Hematopoietic multipotent progenitor cell treated with erythropoietin and hydrocortisone succinate and interleukin-3 and kit ligand, for 6 days (in vitro differentiated cells): ENCODE measurements at regions not wholly inside any gene's neighbourhood (a gene's known extent, or its start where the extent isn't known, plus 50 kb on each side); places are given as distances from the start of the nearest gene placed in this dataset.

ENCODE experiments used
- DNase-seq: peaks from one replicate; pipeline ENCODE4 v3.0.0-alpha.2; 2015

DNA sequence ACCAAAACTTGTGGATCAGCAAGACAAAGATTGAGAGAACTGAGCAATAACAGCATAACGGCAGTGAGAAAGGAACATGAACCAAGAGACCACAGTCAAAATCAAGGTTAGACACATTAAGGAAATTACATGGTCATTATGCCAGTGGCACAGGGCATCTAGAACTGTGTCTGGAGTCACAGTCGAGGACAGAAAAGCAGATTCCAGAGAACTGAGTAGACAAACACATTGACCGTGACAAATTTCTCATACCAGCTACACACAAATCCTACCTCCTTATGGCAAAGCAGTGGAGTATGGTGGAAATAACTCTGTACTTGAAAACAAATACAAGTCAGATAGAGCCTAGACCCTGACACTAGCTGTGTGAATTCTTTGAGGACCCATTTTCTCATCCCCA, 367.3 kb downstream of the DUSP6 start:
- DNase-seq: no peak

DNA sequence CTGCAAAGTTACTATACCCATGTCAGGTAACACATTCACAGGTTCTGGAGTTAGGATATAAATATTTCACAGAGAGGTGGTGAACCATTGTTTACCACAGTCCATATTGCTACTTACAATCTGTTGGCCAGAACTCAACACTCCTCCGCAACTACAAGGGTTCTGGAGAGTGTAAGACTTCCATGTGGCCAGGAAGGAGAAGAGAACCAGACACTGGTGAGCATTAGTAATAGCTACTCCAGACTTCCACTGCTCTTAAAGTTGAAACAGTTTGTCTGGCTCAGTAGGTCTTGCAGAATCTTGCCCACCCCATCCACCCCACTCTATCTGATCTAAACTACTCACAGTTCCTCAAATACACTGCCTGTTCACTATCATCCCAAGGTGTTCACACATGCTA, 369.6 kb downstream of the DUSP6 start:
- no peak for DNase-seq

DNA sequence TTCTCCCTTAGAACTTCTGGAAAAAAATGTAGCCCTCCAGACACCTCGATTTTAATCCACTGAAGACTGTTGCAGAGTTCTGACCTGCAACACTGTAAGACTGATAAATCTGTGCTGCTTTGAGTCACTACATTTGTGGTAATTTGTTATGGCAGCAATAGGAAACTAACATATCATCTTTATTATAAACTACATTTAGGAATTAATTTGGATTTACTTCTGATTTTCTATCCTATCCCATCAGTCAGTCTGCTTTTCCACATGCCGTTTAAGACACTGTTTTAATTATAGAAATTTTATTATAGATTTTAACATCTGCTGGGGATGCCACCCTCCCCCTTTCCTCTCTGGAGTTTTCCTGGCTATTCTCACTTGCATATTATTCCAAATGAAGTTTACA, 375.2 kb downstream of the DUSP6 start:
- DNase-seq: no peak

DNA sequence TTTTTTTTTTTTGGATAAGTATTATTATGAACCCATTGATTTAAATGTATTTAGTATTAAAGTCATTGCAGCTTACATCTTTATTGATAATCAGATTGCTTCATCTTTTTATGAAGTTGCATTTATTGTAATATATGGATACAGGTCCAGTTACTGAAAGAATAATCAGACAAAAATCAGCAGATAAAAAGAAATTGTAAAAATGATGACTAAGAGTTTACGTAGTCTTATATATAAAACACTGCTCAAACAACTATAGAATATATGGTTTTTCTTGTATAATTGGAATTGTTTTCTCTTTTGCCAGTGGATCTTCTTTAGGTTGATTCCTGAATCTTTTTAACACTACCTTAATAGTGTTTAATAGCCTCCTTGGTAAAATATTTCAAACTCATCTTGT, 378.3 kb downstream of the DUSP6 start:
- no peak for DNase-seq

DNA sequence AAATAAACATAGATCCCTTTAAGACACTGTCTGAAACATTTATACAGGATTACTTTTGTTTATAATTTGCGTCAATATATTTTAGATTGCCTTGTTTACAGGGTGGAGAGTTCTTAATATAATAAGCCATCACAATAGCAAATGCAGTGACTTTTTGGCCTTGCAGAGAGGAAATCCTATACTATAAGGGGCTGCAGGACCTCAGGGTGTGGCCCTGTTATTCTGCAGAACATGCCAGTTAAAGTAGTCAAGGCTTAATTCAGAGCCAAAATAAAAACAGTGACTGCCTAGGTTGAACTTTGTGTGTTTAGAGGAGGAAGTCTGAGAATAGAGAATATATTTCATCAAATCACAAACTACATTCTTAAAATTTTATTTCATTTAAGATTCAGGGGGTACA, 381.6 kb downstream of the DUSP6 start:
- no peak for DNase-seq

DNA sequence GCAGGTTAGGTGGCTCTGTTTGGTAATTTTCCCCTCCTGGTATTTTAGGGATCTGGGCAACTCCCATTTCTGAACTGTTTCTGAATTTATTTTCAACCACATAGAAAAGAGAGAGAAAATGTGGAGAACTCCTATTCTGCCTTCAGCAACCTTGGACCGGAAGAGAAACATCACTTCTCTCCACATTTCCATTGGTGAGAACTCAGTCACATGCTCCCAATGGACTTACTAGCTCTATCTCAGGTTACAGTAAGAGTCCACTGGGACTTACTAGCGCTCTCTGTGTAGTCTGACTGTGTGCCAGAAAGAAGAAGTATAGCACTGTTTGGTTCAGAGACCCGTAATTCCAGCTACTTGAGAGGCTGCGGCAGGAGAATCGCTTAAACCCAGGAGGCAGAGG, 383.2 kb downstream of the DUSP6 start:
- no peak for DNase-seq

DNA sequence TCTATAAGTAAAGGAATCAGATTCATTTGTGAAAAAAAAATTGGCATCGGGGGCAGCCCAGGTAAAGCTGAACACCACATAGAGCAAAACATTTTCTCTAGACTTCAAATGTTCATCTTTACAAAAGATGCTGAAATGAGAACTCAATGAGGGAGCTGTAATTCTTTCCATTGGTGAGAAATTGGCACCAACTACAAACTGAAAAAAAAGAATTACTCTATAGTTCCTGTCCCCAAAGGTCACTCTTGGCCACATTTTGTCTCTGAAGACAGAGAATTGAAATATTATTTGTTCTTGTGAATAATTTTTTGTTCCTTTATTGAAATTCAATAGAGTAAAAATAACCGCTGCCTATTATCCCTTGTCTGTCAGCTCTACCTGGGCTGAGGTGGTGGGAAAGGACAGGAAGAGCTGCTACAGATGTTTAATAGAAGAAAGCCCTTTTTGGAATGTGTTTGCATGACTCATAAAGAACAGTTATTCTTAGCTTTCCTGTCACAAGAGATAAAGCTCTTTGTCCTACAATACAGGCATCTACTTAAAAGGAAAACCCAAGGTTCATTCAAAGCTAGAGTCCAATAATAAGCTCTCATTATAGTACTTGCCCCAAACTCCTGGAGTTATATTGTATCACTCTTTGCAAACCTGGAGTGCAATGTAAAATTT, 380.1 kb upstream of the KITLG start:
- peak; percentile 2 for DNase-seq

DNA sequence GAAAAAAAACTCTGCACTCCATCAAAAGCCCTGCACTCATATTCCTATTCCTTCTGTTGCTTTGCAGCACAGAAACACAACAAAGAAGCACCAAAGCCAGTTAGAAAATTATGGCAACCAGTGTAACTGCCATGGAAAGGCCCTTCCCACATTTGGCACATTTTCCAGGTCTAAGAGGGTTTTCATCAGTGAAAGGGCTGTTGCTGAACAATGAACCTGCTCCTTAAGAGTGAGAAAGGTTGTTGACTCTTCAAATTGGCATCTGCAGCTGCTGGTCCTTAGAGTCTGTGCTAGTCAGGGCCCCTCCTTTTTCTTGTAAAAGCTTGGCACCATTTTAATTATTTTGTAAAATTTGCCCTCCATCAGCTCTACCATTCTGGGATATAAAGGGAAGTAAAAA, 378.7 kb upstream of the KITLG start:
- DNase-seq: no peak

DNA sequence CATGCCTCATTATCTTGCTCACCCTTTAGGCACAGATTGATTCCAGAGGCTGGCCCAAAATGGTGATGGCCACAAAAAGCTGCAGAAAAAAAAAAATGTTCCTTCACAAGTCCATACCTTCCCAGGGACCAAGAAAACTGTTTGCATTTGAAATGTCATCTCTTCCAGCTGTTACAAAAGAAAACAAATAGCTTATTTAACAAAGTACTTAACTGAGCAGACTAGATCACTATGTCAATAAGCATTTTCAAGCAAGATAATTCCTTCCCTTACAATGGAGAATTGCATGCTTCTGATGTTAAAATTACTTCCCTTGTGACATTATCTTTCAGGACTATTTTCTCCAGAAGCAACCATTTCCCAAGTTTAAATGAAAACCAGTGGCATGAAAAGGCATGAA, 377.9 kb upstream of the KITLG start:
- no peak for DNase-seq

DNA sequence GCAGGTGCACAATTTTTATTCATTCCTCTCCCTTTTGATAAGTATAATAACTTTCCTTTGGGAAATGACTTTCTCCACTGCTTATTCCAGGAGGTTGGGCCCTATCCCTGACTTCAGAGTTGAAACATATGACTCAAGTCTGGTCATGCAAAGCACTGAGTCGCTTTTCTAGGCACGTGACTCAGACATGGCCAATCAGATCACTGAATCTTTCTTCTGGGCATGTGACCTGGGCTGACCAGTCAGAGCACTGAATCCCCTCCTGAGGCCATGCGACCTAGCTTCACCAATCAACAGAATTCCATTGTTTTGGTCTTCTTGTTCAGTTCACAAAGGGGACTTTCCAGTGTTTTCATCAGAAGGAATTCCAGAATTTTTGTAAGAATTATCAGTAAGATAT, 377.1 kb upstream of the KITLG start:
- DNase-seq: no peak

DNA sequence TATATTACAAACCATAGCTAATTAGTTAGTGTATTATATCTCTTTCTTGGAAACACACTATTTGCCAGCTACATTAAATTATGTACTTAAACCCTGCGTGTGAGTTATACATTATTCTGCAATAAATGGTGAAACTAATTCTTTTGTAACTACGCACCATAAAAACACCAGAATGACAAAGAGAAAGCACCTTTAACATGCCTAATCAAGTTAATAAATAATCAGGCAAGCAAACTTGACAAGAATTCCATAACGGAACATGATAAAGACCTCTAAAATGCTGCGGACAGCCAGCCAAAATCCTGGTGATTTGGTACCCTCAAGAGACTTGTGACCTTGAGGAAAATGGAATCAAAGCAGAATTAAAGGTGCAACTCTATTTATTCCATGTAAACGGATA, 375.3 kb upstream of the KITLG start:
- no peak for DNase-seq

DNA sequence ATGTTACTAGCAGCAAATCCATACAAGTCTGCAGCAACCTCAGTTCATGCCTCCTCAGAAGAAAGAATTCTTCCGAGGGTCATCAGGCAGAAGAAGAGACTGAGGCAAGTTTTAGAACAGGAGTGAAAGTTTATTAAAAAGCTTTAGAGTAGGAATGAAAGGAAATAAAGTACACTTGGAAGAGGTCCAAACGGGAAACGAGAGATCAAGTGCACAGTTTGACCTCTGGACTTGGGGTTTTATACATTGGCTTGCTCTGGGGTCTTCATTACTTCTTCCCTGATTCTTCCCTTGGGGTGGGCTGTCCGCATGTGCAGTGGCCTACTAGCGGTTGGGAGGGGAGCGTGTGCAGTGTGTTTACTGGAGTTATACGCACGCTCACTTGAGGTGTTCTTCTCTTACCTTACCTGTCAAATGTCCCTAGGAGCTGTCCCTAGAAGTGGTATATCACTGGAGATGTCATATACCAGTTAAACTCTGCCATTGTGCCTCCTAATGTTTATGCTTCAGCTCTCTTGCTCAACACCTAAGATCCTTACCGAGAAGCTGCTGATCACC, 372.8 kb upstream of the KITLG start:
- DNase-seq: no peak

DNA sequence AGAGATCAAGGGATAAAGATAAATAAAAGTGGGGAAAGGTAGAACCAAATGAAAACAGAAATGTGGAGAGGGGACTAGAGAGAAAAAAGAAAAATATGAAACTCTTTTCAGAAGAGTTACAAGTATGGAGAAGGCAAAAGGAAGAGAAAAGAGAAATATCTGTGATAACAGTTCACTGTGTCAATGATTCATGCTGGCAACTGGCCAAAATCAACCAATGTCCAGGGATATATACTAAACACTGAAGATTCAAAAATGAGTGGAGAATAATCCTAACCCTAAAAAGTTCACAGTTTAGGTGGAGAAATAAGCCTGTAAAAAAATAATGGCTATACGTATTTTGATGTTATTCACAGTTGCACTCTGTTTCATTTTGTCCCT, 372.3 kb upstream of the KITLG start:
- DNase-seq: no peak

DNA sequence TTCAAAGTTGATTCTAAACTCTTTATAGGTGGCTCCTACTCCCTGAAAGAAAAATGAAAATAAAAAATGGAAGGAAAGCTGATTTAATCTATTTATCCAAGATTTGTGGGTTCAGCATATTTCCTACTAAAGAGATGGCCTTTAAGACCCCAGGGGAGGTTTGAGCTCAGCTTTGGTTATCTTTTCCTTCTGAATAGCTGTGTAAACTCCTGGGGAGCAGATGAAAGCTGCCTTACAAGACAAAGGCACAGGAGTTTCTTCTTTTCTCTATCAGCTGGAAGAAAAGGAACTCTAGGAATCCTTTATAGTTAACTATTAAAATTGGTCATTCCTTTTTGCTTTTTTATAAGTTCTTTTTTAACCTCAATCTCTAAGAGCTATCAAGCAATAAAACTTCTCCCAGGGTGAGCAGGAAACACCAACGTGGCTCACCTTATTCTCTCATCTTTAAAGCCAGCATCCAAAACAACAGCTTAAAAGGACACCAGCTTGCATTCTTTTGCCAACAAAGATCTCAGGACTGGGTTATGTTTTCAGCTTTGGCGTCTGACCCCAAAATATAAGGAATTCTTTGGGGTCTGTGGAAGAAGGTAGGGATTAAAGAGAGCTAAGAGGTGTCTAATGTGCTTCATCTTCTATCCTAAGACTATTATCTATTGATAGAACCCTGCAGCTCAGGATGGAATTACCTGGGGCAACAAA, 371.7 kb upstream of the KITLG start:
- no peak for DNase-seq

DNA sequence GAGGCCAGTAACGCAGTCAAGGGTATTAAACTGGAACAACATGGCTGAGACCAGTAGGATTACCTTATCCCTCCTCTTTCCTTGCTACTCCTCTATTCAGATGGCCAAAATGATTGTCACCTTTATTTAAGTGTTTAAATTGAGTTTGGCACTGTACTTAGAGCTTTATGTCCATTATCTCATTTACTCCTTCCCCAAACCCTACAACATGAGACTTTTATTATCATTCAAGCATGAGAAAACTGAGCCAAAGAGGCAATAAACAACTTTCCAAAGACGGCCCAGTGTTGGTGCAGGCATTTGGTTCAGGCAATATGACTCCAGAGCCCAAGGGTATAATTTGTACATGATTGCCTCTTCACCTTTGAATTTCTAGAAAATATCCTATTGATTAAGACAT, 370.9 kb upstream of the KITLG start:
- no peak for DNase-seq

DNA sequence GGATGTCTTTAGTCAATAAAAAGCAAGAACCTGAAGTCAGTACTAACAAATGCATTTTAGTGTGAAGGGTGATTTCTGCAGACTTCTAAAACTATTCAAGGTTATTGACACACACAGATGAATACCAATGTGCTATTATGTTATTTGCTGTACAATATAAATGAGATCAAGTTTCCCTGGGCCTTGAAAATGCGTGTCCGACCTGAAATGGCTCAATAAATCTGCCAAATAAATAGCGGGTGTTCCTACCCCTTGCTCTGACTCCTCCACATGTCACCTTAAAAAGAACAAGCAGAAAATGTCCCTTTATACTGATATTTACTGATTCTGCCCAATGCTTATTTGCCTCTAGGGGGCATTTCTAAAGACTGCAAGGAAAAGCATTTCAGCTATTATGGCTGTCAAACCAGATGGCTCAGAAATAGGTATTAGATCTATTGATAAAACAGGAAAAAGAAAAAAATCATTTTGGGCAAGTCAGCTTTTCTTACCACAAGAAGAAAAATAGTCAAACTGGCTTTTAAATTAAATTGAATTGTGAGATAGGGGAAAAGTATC, 367.3 kb upstream of the KITLG start:
- DNase-seq: peak; percentile 2

DNA sequence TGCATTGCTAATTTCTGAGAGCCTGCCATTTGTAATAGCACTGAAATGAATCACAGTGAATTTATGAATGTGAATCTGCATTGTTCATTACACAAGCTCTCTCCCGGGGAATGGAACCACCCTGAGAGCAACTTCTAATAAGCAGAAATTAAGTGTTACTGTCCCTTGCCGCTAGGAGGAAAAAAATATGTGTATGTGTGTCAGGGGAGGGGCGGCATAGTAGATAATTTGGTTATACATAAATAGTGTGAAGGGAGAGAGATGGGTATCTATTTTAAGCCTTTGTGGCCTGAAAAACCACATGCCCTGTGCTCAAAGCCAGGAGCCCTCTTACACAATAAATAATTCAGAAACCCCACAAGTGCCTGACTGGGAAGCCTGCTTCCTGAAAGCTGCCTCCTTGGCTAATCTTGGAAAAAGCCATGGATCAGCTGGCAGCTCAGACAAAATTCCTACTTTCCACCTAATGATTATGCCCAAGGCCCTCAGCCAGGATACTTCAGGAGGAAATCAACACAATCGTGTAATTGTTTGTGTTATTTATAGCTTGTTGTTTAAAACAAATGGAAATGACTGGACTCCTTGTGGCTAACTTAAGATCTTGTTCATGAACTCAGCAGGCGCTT, 366.2 kb upstream of the KITLG start:
- peak; percentile 57 for DNase-seq

DNA sequence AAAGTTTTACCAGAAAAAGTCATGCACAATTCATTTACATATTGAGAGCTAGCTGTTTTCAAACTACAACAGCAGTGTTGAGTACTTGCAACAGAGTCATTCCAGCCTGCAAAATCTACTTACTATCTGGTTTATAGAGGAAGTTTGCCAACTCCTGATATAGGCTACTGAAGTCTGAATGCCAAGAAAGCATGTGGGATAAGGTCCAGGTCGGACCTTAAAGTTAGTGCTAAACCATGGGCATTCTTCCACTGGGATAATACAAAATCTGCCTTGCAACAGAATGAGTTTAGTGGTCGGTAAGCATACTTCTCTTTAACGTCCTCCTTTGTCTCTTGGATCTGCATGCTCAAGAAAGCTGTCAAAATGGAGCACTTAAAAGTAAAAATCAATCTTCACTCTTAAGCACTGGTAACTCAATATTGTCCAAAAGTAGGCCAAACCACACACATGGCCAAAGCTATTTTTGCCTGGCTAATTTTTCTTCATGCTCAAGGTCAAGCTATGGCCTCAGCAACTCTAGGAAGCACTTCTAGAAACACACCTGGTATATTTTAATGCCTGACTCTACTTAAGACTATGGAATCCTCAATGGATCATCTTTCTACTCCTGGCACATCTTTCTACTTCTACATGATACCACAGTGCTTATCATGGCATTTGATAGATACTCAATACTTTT, 364.9 kb upstream of the KITLG start:
- no peak for DNase-seq

DNA sequence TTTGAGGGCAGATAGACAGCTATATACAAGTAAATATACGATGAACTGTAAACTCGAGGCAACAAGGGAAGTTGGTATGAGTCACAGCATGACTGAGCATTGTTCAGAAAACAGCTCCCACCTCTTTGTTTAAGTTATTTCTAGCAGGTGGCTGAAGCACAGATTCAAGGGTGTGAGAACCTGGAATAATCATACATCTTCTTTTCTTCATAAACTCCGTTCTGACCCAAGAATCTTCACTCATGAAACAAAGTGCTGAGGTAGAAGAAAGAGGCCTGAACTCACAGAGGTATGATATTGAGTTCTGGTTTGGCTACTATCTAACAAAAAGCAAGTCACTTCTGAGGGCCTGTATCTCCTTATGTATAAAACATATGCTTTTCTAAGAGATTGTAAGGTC, 364.1 kb upstream of the KITLG start:
- peak; percentile 9 for DNase-seq

DNA sequence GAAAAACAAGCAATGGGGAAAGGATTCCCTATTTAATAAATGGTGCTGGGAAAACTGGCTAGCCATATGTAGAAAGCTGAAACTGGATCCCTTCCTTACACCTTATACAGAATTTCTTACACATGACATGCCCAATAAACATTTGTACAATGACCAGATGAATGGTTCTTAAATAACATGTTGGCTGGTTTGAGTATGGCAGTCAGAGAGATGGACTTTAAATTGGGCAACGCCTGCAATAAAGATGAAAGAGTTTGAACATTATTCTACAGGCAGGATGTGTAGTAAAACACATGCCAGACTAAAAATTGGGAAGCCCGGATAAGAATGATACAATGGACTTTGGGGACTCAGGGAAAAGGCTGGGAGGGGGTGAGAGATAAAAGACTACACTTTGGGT, 360.6 kb upstream of the KITLG start:
- DNase-seq: no peak

DNA sequence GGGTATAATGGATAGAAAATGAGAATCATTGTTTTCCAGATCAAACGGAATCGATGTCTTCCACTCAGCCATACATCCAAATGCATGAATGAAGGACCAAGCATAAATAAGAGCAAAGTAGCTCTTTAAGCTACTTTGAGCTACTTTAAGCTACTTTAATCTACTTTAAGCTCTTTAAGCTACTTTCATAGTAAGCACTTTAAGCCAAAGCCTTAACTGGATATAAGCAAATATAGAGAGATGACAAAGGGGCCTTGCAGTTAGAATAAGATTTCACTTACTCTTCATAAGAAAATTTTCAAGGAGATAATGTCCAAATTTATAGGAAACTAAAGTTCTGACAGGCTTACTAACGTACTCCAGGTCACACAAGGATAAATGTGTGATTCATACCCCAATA, 355.6 kb upstream of the KITLG start:
- no peak for DNase-seq

DNA sequence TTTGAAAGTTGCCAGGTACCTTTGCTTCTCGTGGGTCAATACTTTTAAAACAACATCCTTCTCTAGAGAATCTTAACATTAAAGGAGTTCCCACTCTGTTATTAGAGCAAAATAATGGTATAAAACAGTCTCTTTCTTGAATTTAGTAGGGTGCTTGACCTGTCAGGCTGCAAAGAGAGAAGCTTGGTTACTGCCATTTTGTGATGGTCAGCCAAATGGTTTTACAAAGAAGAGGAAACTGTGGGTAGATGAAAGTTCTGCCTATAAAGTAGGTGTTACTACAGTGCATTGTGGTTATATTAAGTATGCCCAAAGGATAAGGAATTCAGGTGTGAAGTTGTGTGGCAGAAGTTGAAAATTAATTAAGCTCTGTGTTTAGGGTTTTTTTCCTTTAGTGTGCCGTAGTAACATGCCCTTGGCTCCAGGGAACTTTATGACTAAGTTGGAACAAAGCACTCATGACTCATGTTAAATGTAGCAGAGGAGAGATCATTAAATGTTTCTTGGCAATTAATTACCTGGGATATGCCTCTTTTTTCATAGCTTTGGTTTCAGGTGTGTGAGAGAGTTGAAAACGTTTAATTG, 354.0 kb upstream of the KITLG start:
- no peak for DNase-seq

DNA sequence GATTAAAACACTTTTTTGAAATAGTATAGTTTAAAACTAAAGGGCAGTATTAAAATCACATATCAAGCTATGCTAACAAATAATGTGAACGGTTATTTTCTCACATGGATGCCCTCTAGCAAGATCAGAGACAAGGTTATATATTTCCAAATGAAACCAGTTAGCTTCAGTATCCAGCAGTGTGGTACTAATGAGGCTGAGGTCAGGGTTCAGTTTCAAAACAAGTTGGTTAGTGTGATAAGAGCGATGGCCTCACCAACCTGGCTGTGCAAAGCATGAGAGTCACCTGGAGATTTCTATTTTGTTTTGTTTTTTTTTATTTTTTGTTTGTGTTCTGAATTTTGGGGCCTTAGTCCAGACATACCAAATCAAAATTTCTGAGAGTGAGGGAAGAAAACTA, 352.2 kb upstream of the KITLG start:
- DNase-seq: no peak
